GM21576 (cell line): ENCODE measurements at regions not wholly inside any gene's neighbourhood (a gene's known extent, or its start where the extent isn't known, plus 50 kb on each side); places are given as distances from the start of the nearest gene placed in this dataset.
"Not testable (repeated sequence)": the region's sequence is repeated elsewhere in the genome, so short reads cannot be mapped to it uniquely, and the experiment has no call there.

Source experiments
- ATAC-seq: cut with Tn5 transposase; IDR thresholded peaks from one replicate; pipeline ENCODE4 v1.9.1; 2021; ENCODE audit warnings: mild to moderate bottlenecking, moderate library complexity; ENCODE audit not compliant: unreplicated experiment

- no peak for ATAC-seq
Observed at GRCh38 chr20:40634891-40635290, 54.1 kb downstream of the MAFB start.

GRCh38 chr20:40633123-40633850 is 55.7 kb downstream of the MAFB start:
- no peak for ATAC-seq

GRCh38 chr20:40632346-40632976 is 56.6 kb downstream of the MAFB start:
- ATAC-seq = no peak

- ATAC-seq = no peak
Observed at GRCh38 chr20:40631119-40631631, 57.9 kb downstream of the MAFB start.

GRCh38 chr20:40630713-40631112 is 58.3 kb downstream of the MAFB start:
- no peak for ATAC-seq

GRCh38 chr20:40630099-40630498 is 58.9 kb downstream of the MAFB start:
- no peak for ATAC-seq

GRCh38 chr20:40628877-40629276 is 60.2 kb downstream of the MAFB start:
- no peak for ATAC-seq

- not testable (repeated sequence) for ATAC-seq
Observed at GRCh38 chr20:40619053-40619452, 70.0 kb downstream of the MAFB start.

- no peak for ATAC-seq
Observed at GRCh38 chr20:40617594-40617993, 71.4 kb downstream of the MAFB start.

- ATAC-seq = no peak
Observed at GRCh38 chr20:40612837-40613236, 76.2 kb downstream of the MAFB start.

GRCh38 chr20:40612247-40612646 is 76.8 kb downstream of the MAFB start:
- no peak for ATAC-seq

GRCh38 chr20:40610730-40611129 is 78.3 kb downstream of the MAFB start:
- ATAC-seq = no peak

GRCh38 chr20:40607927-40608326 is 81.1 kb downstream of the MAFB start:
- ATAC-seq = no peak

- ATAC-seq = no peak
Observed at GRCh38 chr20:40606660-40607059, 82.4 kb downstream of the MAFB start.

- no peak for ATAC-seq
Observed at GRCh38 chr20:40606237-40606636, 82.8 kb downstream of the MAFB start.

GRCh38 chr20:40604416-40604815 is 84.6 kb downstream of the MAFB start:
- no peak for ATAC-seq

GRCh38 chr20:40603057-40603651 is 85.9 kb downstream of the MAFB start:
- no peak for ATAC-seq

GRCh38 chr20:40602381-40602780 is 86.7 kb downstream of the MAFB start:
- ATAC-seq = no peak

- ATAC-seq = no peak
Observed at GRCh38 chr20:40600441-40601219, 88.4 kb downstream of the MAFB start.

GRCh38 chr20:40599987-40600386 is 89.0 kb downstream of the MAFB start:
- ATAC-seq = no peak

- ATAC-seq = no peak
Observed at GRCh38 chr20:40592941-40593340, 96.1 kb downstream of the MAFB start.
